ENCODE measurements at regions not wholly inside any gene's neighbourhood (a gene's known extent, or its start where the extent isn't known, plus 50 kb on each side); places are given as distances from the start of the nearest gene placed in this dataset.

DNA sequence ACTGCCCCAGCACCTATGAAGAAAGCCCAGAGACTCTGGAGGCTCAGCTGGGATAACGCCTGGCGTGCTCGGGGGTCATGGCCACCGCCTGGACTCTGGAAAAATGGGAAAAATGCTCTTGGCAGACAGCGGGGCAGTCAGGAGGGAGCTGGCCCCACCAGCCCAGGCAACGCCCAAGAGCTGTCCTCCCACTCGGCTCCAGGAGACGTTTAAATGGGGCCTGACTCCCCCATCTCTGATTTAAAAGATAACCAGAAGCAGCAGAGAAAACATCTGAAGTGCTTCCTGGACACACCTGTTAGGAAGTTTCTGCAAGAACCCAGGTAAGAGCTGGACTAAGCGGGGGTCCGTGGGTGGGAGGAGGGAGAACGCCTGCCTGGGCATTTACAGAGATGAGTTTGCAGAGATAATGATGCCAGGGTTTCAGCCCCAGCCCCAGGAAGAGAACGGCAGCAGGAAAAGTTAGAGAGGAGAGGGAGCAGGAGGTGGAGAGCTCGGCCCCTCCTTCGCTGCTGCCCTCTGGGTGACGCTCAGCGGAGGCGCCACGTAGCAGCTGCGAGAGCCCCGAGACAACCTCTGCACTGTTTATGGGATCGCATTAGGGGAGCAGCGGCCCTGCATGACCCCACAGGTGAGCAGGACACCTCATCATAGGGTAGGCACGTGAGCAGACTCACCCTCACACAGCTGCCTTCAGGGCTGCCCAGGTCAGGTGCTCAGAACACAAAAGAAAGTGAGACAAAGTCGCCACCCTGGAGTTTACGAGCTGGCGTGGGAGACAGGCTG, 83.5 kb upstream of the INSIG1 start:
- TF ChIP-seq, protein P1, sequence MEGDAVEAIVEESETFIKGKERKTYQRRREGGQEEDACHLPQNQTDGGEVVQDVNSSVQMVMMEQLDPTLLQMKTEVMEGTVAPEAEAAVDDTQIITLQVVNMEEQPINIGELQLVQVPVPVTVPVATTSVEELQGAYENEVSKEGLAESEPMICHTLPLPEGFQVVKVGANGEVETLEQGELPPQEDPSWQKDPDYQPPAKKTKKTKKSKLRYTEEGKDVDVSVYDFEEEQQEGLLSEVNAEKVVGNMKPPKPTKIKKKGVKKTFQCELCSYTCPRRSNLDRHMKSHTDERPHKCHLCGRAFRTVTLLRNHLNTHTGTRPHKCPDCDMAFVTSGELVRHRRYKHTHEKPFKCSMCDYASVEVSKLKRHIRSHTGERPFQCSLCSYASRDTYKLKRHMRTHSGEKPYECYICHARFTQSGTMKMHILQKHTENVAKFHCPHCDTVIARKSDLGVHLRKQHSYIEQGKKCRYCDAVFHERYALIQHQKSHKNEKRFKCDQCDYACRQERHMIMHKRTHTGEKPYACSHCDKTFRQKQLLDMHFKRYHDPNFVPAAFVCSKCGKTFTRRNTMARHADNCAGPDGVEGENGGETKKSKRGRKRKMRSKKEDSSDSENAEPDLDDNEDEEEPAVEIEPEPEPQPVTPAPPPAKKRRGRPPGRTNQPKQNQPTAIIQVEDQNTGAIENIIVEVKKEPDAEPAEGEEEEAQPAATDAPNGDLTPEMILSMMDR (conservative IDR thresholded peaks at IDR 0.05): no peak
- no peak for TF ChIP-seq EZH2 (IDR thresholded peaks at IDR 0.05; ENCODE audit: low read depth)
